Fibroblast of lung (primary cell): ENCODE measurements at regions not wholly inside any gene's neighbourhood (a gene's known extent, or its start where the extent isn't known, plus 50 kb on each side); places are given as distances from the start of the nearest gene placed in this dataset.

ENCODE experiments used
- CTCF ChIP-seq, 2 donors: IDR thresholded peaks in 1 of 2; conservative IDR thresholded peaks in 1 of 2; 1 replicate in 1 of 2; 2 replicates in 1 of 2; pipeline ENCODE4 v1.5.1; 2011 to 2012; ENCODE audit warnings: low read length in 2 of 2, control low read depth in 1 of 2, inconsistent platforms in 1 of 2, low read depth in 1 of 2, mild to moderate bottlenecking in 1 of 2
- EZH2 ChIP-seq: IDR thresholded peaks from 2 replicates; pipeline ENCODE4 v1.5.1; 2012; ENCODE audit warnings: low read length, control low read depth, mild to moderate bottlenecking; ENCODE audit errors: missing control alignments

GRCh38 chr5:74371621-74372020 is 268.9 kb downstream of the ENC1 start:
- TF ChIP-seq CTCF (conservative IDR thresholded peaks at IDR 0.05 in 1 of 2, IDR thresholded peaks at IDR 0.05 in 1 of 2; ENCODE audit: low read depth in 1 of 2, low read length in 2 of 2), result no peak
- no peak for TF ChIP-seq EZH2
